ENCODE measurements at regions not wholly inside any gene's neighbourhood (a gene's known extent, or its start where the extent isn't known, plus 50 kb on each side); places are given as distances from the start of the nearest gene placed in this dataset.

DNA sequence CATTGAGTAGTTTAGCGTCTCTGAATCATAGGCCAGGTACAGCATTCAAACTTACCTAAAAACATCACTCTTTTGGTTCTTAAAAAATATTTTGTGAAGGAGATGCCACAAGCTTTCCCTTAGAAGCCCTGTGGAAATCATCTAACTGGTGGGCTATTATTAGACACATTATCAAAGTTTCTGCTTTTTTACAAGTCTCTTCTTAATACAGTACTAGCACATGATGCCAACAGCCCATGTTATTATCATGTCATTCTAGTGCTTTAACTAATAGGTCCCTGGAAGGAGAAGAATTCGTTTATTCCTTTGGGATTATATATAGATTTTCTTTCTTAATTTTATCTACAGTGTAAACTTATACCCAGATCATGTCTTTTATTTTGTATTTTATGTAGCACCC, 146.0 kb upstream of the PTPRK start:
- Histone ChIP-seq H3K27me3 (ENCODE audit: control insufficient read depth in 1 of 2, insufficient read depth in 2 of 2, low read length in 1 of 2) (no peaks in the 10 kb centered on the region), H3K9me3 (ENCODE audit: control insufficient read depth, low read length) (no peaks in the 10 kb centered on the region), H3K36me3 (ENCODE audit: control insufficient read depth in 1 of 2, insufficient read depth in 2 of 2, low read length in 1 of 2) (no peaks in the 10 kb centered on the region), H3K4me3 (ENCODE audit: low read length in 2 of 2) (no peak overlapping the region), H3K4me1 (ENCODE audit: control insufficient read depth in 1 of 2, insufficient read depth in 2 of 2, low read length in 2 of 2) (no peaks in the 10 kb centered on the region), H3K27ac (ENCODE audit: low read depth in 1 of 2, low read length in 2 of 2) (no peak overlapping the region)
- DNase-seq, result no peak
- intact Hi-C loops (cut with DNase I), result no loop called here
- WGBS, 2 donors, result 68 to 74% methylated on average over 2 of the region's 2 CpGs
- ATAC-seq (ENCODE audit: low FRiP score), result no peak

DNA sequence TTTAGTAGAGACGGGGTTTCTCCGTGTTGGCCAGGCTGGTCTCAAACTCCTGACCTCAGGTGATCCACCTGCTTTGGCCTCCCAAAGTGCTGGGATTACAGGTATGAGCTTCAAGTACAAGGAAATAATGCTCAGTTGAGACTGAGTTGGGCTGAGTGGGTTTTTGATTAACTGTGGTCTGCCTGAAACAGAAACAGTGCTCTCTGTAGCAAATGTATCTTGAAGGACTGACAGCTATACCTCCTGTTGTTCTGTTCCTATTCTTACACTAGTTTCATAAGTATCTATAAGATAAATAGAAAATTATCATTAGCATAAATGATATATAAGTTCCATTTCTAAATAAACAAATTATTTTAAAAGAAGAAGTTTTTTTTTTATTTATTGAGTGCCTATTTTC, 142.8 kb upstream of the PTPRK start:
- WGBS, 2 donors, result 87 to 89% methylated on average over 2 of the region's 2 CpGs
- ATAC-seq (ENCODE audit: low FRiP score) (no peak), DNase-seq (no peak)
- H3K27me3 ChIP-seq (ENCODE audit: control insufficient read depth in 1 of 2, insufficient read depth in 2 of 2, low read length in 1 of 2), result no peaks in the 10 kb centered on the region
- no peak overlapping the region for H3K27ac ChIP-seq (ENCODE audit: low read depth in 1 of 2, low read length in 2 of 2)
- H3K36me3 ChIP-seq (ENCODE audit: control insufficient read depth in 1 of 2, insufficient read depth in 2 of 2, low read length in 1 of 2), result no peaks in the 10 kb centered on the region
- no peaks in the 10 kb centered on the region for H3K4me1 ChIP-seq (ENCODE audit: control insufficient read depth in 1 of 2, insufficient read depth in 2 of 2, low read length in 2 of 2)
- H3K9me3 ChIP-seq (ENCODE audit: control insufficient read depth, low read length), result no peaks in the 10 kb centered on the region
- intact Hi-C loops (cut with DNase I), result no loop called here
- no peak overlapping the region for H3K4me3 ChIP-seq (ENCODE audit: low read length in 2 of 2)

DNA sequence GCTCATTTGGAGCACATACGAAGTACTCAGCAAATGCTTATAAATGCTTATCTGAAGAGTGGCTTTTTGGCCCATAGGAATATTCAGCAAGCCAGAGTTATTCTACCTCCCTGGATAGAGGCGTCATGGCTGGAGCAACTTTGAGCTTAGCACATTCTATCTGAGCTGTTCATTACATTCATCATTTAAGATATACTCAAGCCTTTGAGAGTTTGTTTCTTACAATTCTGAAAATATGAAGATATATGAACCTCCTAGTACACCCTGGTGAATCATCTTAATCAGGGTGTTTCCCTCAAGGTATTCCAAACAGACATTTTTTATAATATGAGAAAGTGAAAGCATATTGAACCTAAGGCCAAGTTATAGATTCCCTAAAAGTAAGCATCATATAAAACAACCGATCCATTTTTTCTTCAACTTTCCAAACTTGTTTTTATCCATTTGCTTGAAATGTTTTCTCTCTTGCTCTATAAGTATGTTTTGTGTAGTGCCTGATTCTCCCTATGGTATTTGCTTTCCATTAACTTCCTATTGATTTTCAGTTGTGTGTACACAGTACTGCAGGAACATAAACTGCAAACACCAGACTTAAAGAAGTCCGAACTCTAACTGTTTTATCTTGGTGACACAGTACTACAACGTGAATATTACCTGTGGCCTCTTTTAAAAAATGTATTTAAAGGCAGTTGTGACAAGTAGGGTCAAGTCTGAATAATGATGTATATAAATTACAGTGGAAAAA, 139.7 kb upstream of the PTPRK start:
- DNase-seq (no peak), ATAC-seq (ENCODE audit: low FRiP score) (no peak)
- Histone ChIP-seq H3K4me3 (ENCODE audit: low read length in 2 of 2) (no peak overlapping the region), H3K36me3 (ENCODE audit: control insufficient read depth in 1 of 2, insufficient read depth in 2 of 2, low read length in 1 of 2) (no peaks in the 10 kb centered on the region), H3K27ac (ENCODE audit: low read depth in 1 of 2, low read length in 2 of 2) (no peak overlapping the region), H3K27me3 (ENCODE audit: control insufficient read depth in 1 of 2, insufficient read depth in 2 of 2, low read length in 1 of 2) (no peaks in the 10 kb centered on the region), H3K9me3 (ENCODE audit: control insufficient read depth, low read length) (no peaks in the 10 kb centered on the region), H3K4me1 (ENCODE audit: control insufficient read depth in 1 of 2, insufficient read depth in 2 of 2, low read length in 2 of 2) (no peaks in the 10 kb centered on the region)
- 61 to 67% methylated on average over 5 of the region's 5 CpGs for WGBS, 2 donors
- intact Hi-C loops (cut with DNase I), result no loop called here

DNA sequence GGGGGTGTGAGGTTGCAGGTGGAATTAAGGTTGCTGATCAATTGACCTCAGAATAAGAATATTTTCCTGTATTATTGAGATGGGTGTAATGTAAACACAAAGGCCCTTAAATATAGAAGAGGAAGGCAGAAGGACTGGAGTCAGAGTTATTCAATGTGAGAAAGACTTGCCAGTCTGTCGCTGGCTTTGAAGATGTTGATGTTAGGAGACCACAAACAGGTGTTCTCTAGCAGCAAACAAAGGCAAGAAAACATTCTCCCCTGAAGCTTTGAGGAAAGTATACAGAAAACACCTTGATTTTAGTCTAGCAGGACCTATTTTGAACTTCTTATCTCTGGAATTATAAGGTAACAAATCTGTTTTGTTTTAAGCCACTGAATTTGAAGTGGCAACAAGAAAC, 138.9 kb upstream of the PTPRK start:
- no peak for DNase-seq
- ATAC-seq (ENCODE audit: low FRiP score), result no peak
- intact Hi-C loops (cut with DNase I), result no loop called here
- Histone ChIP-seq H3K4me3 (ENCODE audit: low read length in 2 of 2) (no peak overlapping the region), H3K27me3 (ENCODE audit: control insufficient read depth in 1 of 2, insufficient read depth in 2 of 2, low read length in 1 of 2) (no peaks in the 10 kb centered on the region), H3K27ac (ENCODE audit: low read depth in 1 of 2, low read length in 2 of 2) (no peak overlapping the region), H3K9me3 (ENCODE audit: control insufficient read depth, low read length) (no peaks in the 10 kb centered on the region), H3K4me1 (ENCODE audit: control insufficient read depth in 1 of 2, insufficient read depth in 2 of 2, low read length in 2 of 2) (no peaks in the 10 kb centered on the region), H3K36me3 (ENCODE audit: control insufficient read depth in 1 of 2, insufficient read depth in 2 of 2, low read length in 1 of 2) (no peaks in the 10 kb centered on the region)
- WGBS, 2 donors, result 90 to 95% methylated on average over 1 of the region's 1 CpG

DNA sequence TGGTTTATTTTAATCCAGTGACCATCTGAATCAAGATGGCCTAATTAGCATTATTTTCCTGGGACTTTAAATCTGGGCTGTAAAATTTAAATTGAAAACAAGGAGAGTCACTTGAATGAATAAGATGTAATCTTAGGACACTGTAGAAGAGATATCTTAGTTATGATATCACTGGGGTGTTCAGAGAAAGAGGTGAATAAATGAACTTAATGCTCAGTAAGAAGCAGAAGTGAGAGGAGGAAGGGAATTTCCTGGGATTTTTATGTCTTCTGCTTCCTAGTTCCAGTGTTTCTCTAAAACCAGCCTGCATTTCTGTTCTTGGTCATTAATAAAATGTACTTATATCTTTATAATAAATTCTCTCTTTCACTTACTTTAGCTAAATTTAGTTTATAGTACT, 136.8 kb upstream of the PTPRK start:
- Histone ChIP-seq H3K4me3 (ENCODE audit: low read length in 2 of 2) (no peak overlapping the region), H3K27ac (ENCODE audit: low read depth in 1 of 2, low read length in 2 of 2) (no peak overlapping the region), H3K27me3 (ENCODE audit: control insufficient read depth in 1 of 2, insufficient read depth in 2 of 2, low read length in 1 of 2) (no peaks in the 10 kb centered on the region), H3K36me3 (ENCODE audit: control insufficient read depth in 1 of 2, insufficient read depth in 2 of 2, low read length in 1 of 2) (no peaks in the 10 kb centered on the region), H3K9me3 (ENCODE audit: control insufficient read depth, low read length) (no peaks in the 10 kb centered on the region), H3K4me1 (ENCODE audit: control insufficient read depth in 1 of 2, insufficient read depth in 2 of 2, low read length in 2 of 2) (no peaks in the 10 kb centered on the region)
- intact Hi-C loops (cut with DNase I), result no loop called here
- ATAC-seq (ENCODE audit: low FRiP score) (no peak), DNase-seq (no peak)

DNA sequence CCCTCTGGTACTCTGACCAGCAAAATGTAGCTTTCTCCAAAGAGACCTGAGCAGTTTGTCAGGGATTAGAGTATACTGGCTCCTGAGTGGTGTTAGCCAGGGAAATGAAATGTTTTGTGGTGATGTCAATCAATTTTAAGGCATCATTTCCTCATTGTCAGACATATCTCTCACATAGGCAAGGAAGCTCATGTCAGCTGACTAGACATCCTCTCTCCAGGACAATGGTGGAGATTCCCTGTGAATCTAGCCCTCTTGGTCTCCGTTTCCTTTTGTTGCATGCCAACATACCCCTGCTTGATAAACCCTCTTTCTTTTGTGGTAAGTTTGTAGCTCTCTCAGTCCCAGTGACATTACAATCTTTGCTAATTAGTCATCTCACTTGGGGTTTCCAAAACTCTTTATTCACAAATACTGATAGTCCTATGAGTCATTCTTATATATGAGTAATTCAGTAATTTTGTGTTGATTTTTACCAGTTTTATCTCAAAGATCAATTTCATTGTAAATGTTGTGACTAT, 135.6 kb upstream of the PTPRK start:
- no peak for DNase-seq
- WGBS, 2 donors, result 57 to 64% methylated on average over 1 of the region's 1 CpG

DNA sequence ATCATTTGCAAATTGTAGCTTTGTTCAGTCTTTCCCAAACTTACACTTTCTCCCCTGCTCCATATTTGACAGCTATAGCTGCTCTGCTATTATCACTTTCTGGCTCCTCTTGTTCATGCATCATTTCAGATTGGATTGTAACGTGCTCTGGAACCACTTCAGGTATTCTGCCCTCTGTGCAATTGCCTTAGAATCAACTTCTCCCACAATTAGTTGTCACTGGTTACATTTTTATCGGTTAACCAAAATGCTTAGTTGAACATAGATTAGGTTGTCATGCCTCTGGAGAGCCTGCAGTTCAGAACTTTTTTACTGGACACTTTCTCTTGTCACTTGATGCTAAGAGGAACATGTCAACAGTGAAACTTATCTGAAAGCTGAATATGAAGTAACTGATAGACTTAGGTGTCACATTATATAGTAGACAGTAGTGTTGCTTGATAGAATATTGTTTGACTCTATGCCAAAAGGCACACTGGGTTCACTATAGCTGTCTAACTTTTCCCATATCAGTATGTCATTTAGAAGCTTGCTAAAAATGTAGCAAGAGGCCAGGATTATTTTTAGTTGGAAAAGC, 127.7 kb upstream of the PTPRK start:
- 63 to 72% methylated on average over 2 of the region's 2 CpGs for WGBS, 2 donors
- H3K4me1 ChIP-seq (ENCODE audit: control insufficient read depth in 1 of 2, insufficient read depth in 2 of 2, low read length in 2 of 2), result no peaks in the 10 kb centered on the region
- DNase-seq (no peak), ATAC-seq (ENCODE audit: low FRiP score) (no peak)
- H3K9me3 ChIP-seq (ENCODE audit: control insufficient read depth, low read length), result no peaks in the 10 kb centered on the region
- H3K27ac ChIP-seq (ENCODE audit: low read depth in 1 of 2, low read length in 2 of 2), result no peak overlapping the region
- no peaks in the 10 kb centered on the region for H3K36me3 ChIP-seq (ENCODE audit: control insufficient read depth in 1 of 2, insufficient read depth in 2 of 2, low read length in 1 of 2)
- no peaks in the 10 kb centered on the region for H3K27me3 ChIP-seq (ENCODE audit: control insufficient read depth in 1 of 2, insufficient read depth in 2 of 2, low read length in 1 of 2)
- intact Hi-C loops (cut with DNase I), result no loop called here
- H3K4me3 ChIP-seq (ENCODE audit: low read length in 2 of 2), result no peak overlapping the region

More for the DNA sequence above, 135.6 kb upstream of the PTPRK start:
- no peaks in the 10 kb centered on the region for H3K27me3 ChIP-seq (ENCODE audit: control insufficient read depth in 1 of 2, insufficient read depth in 2 of 2, low read length in 1 of 2)
- no peaks in the 10 kb centered on the region for H3K4me1 ChIP-seq (ENCODE audit: control insufficient read depth in 1 of 2, insufficient read depth in 2 of 2, low read length in 2 of 2)
- H3K36me3 ChIP-seq (ENCODE audit: control insufficient read depth in 1 of 2, insufficient read depth in 2 of 2, low read length in 1 of 2), result no peaks in the 10 kb centered on the region
- intact Hi-C loops (cut with DNase I), result no loop called here
- H3K4me3 ChIP-seq (ENCODE audit: low read length in 2 of 2), result no peak overlapping the region
- H3K9me3 ChIP-seq (ENCODE audit: control insufficient read depth, low read length), result no peaks in the 10 kb centered on the region
- H3K27ac ChIP-seq (ENCODE audit: low read depth in 1 of 2, low read length in 2 of 2), result no peak overlapping the region
- no peak for ATAC-seq (ENCODE audit: low FRiP score)

DNA sequence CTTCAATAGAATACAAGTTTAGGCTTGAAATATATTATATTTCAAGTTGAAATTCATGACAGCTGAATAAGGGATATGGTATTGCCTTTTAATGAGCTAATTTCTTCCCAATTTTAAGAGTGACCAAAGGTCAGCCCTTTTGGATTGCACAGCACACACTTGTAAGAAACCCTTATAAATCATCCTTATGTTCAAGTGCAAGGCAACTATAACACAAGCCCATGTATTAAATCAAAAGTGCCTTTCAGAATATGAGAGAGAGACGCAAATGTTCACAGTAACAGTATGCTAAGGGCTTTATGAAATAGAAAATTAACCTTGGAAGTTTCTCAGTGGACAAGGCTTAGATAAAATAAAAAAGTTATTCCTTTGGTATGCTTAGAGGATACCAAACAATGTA, 121.7 kb upstream of the PTPRK start:
- ATAC-seq (ENCODE audit: low FRiP score) (no peak), DNase-seq (no peak)
- H3K27ac ChIP-seq (ENCODE audit: low read depth in 1 of 2, low read length in 2 of 2), result no peak overlapping the region
- H3K4me3 ChIP-seq (ENCODE audit: low read length in 2 of 2), result no peak overlapping the region
- no peaks in the 10 kb centered on the region for H3K27me3 ChIP-seq (ENCODE audit: control insufficient read depth in 1 of 2, insufficient read depth in 2 of 2, low read length in 1 of 2)
- H3K4me1 ChIP-seq (ENCODE audit: control insufficient read depth in 1 of 2, insufficient read depth in 2 of 2, low read length in 2 of 2), result no peaks in the 10 kb centered on the region
- no peaks in the 10 kb centered on the region for H3K36me3 ChIP-seq (ENCODE audit: control insufficient read depth in 1 of 2, insufficient read depth in 2 of 2, low read length in 1 of 2)
- intact Hi-C loops (cut with DNase I), result no loop called here
- no peaks in the 10 kb centered on the region for H3K9me3 ChIP-seq (ENCODE audit: control insufficient read depth, low read length)
- WGBS, 2 donors, result 61 to 67% methylated on average over 1 of the region's 1 CpG

DNA sequence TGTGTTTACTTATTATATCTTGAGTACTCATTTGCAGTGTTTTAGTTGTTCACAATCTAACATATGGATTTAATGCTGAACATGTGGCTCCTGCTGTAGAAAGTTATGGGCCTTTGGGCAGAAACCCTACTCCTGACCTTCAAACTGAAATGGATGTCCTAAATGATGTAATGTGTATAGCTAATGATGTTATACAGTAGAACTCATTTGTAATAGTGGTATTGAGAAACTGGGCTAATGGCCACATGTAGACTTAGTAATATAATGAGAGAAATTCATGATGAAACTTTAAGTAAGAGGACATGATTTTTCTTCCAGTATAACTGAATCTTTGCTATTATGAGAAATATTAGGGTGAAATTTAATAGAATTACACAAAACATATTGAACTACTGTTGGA, 121.3 kb upstream of the PTPRK start:
- H3K4me1 ChIP-seq (ENCODE audit: control insufficient read depth in 1 of 2, insufficient read depth in 2 of 2, low read length in 2 of 2), result no peaks in the 10 kb centered on the region
- intact Hi-C loops (cut with DNase I), result no loop called here
- no peaks in the 10 kb centered on the region for H3K9me3 ChIP-seq (ENCODE audit: control insufficient read depth, low read length)
- H3K27me3 ChIP-seq (ENCODE audit: control insufficient read depth in 1 of 2, insufficient read depth in 2 of 2, low read length in 1 of 2), result no peaks in the 10 kb centered on the region
- H3K4me3 ChIP-seq (ENCODE audit: low read length in 2 of 2), result no peak overlapping the region
- ATAC-seq (ENCODE audit: low FRiP score) (no peak), DNase-seq (no peak)
- H3K27ac ChIP-seq (ENCODE audit: low read depth in 1 of 2, low read length in 2 of 2), result no peak overlapping the region
- H3K36me3 ChIP-seq (ENCODE audit: control insufficient read depth in 1 of 2, insufficient read depth in 2 of 2, low read length in 1 of 2), result no peaks in the 10 kb centered on the region

All from aorta (tissue), 5 donors.